ENCODE measurements at regions not wholly inside any gene's neighbourhood (a gene's known extent, or its start where the extent isn't known, plus 50 kb on each side); places are given as distances from the start of the nearest gene placed in this dataset.

DNA sequence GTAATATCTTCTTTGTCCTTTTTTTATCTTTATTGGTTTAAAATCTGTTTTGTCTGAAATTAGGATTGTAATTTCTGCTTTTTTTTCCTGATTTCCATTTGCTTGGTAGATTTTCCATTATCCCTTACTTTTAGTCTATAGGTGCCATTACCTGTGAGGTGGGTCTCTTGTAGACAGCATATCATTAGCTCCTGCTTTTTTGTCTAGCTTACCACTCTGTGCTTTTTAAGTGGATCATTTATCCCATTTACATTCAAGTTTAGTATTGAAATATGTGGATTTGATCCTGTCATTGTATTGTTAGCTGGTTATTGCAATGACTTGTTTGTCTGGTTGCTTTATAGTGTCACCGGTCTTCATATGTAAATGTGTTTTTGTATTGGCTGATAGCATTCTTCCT lies 958.6 kb upstream of the SLIT2 start:
- TF ChIP-seq, protein P1, sequence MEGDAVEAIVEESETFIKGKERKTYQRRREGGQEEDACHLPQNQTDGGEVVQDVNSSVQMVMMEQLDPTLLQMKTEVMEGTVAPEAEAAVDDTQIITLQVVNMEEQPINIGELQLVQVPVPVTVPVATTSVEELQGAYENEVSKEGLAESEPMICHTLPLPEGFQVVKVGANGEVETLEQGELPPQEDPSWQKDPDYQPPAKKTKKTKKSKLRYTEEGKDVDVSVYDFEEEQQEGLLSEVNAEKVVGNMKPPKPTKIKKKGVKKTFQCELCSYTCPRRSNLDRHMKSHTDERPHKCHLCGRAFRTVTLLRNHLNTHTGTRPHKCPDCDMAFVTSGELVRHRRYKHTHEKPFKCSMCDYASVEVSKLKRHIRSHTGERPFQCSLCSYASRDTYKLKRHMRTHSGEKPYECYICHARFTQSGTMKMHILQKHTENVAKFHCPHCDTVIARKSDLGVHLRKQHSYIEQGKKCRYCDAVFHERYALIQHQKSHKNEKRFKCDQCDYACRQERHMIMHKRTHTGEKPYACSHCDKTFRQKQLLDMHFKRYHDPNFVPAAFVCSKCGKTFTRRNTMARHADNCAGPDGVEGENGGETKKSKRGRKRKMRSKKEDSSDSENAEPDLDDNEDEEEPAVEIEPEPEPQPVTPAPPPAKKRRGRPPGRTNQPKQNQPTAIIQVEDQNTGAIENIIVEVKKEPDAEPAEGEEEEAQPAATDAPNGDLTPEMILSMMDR (conservative IDR thresholded peaks at IDR 0.05), result no peak
- Mint-ChIP-seq H3K4me3 (no peak overlapping the region), H3K36me3 (ENCODE audit: low read depth) (peaks cover 20% of the 10 kb centered on the region), H3K27ac (ENCODE audit: unreplicated experiment) (no peak overlapping the region), H3K27me3 (ENCODE audit: low read depth) (no peaks in the 10 kb centered on the region), H3K4me1 (no peaks in the 10 kb centered on the region), H3K9me3 (peaks cover 32% of the 10 kb centered on the region)
- DNase-seq (ENCODE audit: low read depth, low spot score), result no peak

DNA sequence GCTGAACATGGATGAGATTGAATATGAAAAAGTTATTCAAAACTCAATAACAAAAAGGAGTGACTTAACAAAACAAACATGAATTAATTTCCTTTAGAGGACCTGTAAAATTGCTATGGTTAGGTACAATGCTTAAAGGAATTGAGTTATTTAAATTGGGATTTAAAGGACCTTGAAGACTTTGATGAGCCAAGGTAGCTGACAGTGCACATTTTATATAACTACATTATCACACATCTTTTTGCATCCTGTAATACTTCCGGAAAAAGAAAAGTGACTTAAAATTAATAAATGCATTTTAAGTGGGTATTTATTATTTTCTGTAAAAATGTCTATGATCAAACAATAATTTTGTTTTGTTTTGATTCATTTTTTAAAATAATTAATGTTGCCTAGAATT lies 964.8 kb upstream of the SLIT2 start:
- Mint-ChIP-seq H3K9me3 (peaks cover 27% of the 10 kb centered on the region), H3K4me3 (no peak overlapping the region)
- DNase-seq (ENCODE audit: low read depth, low spot score), result no peak

DNA sequence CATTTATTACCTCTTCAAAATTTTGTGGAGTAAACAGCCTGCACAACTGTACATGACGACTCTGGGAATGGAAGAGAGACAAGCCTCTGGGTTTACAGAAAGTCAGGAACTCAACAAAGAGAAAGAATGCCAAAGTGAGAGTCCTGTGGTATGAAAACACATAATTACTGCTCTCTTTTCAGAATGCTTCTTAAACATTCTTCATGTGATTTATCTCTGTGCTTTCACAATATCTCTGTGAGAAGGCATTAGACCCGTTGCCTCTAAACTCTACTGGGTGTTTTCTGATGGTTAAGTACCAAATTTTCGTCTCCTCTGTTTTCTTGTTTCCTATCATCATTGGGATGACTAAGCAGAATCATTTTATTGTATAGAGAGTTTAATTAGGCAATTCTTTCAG lies 966.6 kb upstream of the SLIT2 start:
- Mint-ChIP-seq H3K4me3 (no peak overlapping the region), H3K9me3 (peaks cover 31% of the 10 kb centered on the region), H3K27ac (ENCODE audit: unreplicated experiment) (no peak overlapping the region), H3K27me3 (ENCODE audit: low read depth) (no peaks in the 10 kb centered on the region), H3K36me3 (ENCODE audit: low read depth) (peaks cover 9% of the 10 kb centered on the region), H3K4me1 (no peaks in the 10 kb centered on the region)
- TF ChIP-seq, protein P1 (conservative IDR thresholded peaks at IDR 0.05), result no peak
- DNase-seq (ENCODE audit: low read depth, low spot score), result no peak

More for the DNA sequence above, 964.8 kb upstream of the SLIT2 start:
- TF ChIP-seq, protein P1 (conservative IDR thresholded peaks at IDR 0.05), result no peak
- H3K27me3 Mint-ChIP-seq (ENCODE audit: low read depth), result no peaks in the 10 kb centered on the region
- H3K36me3 Mint-ChIP-seq (ENCODE audit: low read depth), result peaks cover 5% of the 10 kb centered on the region
- H3K4me1 Mint-ChIP-seq, result no peaks in the 10 kb centered on the region
- no peak overlapping the region for H3K27ac Mint-ChIP-seq (ENCODE audit: unreplicated experiment)

DNA sequence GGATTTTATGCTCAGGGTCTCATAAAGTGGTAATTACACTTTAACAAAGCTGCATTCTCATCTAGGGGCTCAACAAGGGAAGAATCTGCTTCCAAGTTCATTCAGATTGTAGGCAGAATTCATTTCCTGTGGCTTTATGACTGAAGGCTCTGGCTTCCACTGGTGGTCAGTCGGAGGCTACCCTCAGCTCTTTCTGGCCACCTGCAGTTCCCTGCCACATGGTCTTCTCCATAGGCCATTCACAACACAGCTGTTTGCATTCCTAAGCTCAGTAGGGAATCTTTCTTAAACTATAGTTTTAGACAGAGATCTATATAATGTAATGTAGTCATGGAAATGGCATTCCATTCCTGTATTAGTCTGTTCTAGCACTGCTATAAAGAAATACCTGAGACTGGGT lies 973.0 kb upstream of the SLIT2 start:
- H3K36me3 Mint-ChIP-seq (ENCODE audit: low read depth), result peaks cover 13% of the 10 kb centered on the region
- H3K27ac Mint-ChIP-seq (ENCODE audit: unreplicated experiment), result no peak overlapping the region
- H3K27me3 Mint-ChIP-seq (ENCODE audit: low read depth), result no peaks in the 10 kb centered on the region
- H3K4me3 Mint-ChIP-seq, result no peak overlapping the region
- no peak for DNase-seq (ENCODE audit: low read depth, low spot score)
- TF ChIP-seq, protein P1 (conservative IDR thresholded peaks at IDR 0.05), result no peak
- peaks cover 25% of the 10 kb centered on the region for H3K9me3 Mint-ChIP-seq
- H3K4me1 Mint-ChIP-seq, result no peaks in the 10 kb centered on the region

DNA sequence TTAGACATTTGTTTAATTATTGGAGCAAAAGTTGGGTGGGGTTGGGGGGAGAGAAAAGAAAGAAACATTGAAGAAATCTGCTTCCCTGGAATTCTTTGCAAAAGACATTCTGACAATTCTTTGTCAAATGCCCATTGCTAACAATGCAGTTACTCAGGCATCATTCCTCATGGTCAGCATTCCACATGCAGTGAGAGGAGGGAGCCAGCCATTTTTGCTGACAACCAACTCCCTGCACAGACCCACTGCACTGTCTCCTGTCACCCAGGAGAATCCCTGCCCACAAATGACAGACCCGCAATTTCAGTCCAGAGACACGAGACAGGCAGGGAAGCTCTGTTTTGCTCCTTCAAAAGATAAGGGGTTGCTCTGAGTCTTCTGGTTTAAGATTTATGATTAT lies 985.1 kb upstream of the SLIT2 start:
- TF ChIP-seq, protein P1 (conservative IDR thresholded peaks at IDR 0.05), result no peak
- Mint-ChIP-seq H3K9me3 (peaks cover 6% of the 10 kb centered on the region), H3K27ac (ENCODE audit: unreplicated experiment) (no peak overlapping the region), H3K4me3 (no peak overlapping the region), H3K4me1 (peaks cover 7% of the 10 kb centered on the region), H3K36me3 (ENCODE audit: low read depth) (no peaks in the 10 kb centered on the region), H3K27me3 (ENCODE audit: low read depth) (no peaks in the 10 kb centered on the region)
- DNase-seq (ENCODE audit: low read depth, low spot score), result no peak

DNA sequence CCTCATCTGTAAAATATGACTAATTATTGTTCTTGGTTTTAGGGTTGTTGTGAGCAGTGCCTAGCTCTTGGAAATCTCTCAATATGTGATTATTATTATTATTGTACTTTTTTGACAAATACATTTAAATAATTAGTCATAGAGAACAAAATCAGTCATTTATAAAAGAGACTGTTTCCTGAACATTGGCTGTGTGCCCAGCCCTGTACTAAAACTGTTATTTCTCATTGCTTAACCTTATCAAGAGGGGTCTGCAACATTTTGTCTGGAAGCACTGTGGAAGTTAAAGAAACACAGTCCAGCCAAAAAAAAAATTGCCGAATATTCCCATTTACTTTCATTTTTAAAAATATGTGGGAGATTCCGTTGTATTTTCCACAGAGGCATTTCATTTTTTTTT lies 989.2 kb upstream of the SLIT2 start:
- TF ChIP-seq, protein P1 (conservative IDR thresholded peaks at IDR 0.05), result no peak
- Mint-ChIP-seq H3K27me3 (ENCODE audit: low read depth) (no peaks in the 10 kb centered on the region), H3K9me3 (peaks cover 6% of the 10 kb centered on the region), H3K27ac (ENCODE audit: unreplicated experiment) (no peak overlapping the region), H3K4me3 (no peak overlapping the region), H3K36me3 (ENCODE audit: low read depth) (no peaks in the 10 kb centered on the region), H3K4me1 (peaks cover 7% of the 10 kb centered on the region)
- DNase-seq (ENCODE audit: low read depth, low spot score), result no peak
